ENCODE measurements at regions not wholly inside any gene's neighbourhood (a gene's known extent, or its start where the extent isn't known, plus 50 kb on each side); places are given as distances from the start of the nearest gene placed in this dataset.
"Not testable (repeated sequence)": the region's sequence is repeated elsewhere in the genome, so short reads cannot be mapped to it uniquely, and the experiment has no call there.

DNA sequence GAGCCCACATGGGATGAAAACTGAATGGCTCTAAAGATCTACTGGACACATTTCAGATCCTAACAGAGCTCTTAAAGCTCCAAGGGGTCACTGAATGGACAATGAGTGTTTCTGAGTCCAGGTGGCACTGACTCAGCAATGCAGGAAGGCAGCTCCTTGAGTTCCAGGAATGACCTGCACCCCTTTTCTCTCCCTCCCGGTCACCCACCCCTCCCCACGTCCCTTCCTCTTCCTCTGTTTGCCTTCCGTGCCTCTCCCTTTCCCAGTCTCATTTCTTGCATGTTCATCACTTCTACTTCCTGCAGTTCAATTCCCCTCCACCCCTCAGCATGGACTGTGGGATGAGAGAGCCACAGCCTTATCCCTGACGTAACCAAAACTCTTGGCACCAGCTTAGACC, 63.3 kb upstream of the SULF2 start:
- TF ChIP-seq CTCF, POLR2A (IDR thresholded peaks at IDR 0.05): not testable (repeated sequence)
